Activated B cell treated with CpG ODN at 0.5 μM for 24 hours (primary cell): ENCODE measurements at regions not wholly inside any gene's neighbourhood (a gene's known extent, or its start where the extent isn't known, plus 50 kb on each side); places are given as distances from the start of the nearest gene placed in this dataset.

ENCODE experiments used
- ATAC-seq: fragments of 200-7000 bp; cut with Tn5 transposase; one replicate; pipeline ENCODE4 v1.10.0; 2021; ENCODE audit warnings: low read depth, mild to moderate bottlenecking, moderate library complexity
- CTCF ChIA-PET: fragments of 350-600 bp; sonication (Branson Sonifier 250); formaldehyde crosslinking; loops from one replicate; lab custom pipeline; 2021; ENCODE audit warnings: antibody characterized with exemption; lab: Charles Lee
- POLR2A ChIA-PET: fragments of 350-600 bp; sonication (Branson Sonifier 250); formaldehyde crosslinking; loops from one replicate; lab custom pipeline; 2021; ENCODE audit warnings: antibody characterized with exemption; lab: Charles Lee
- DNase-seq: peaks from one replicate; pipeline ENCODE4 v3.0.0; 2022
- H3K27ac Mint-ChIP-seq: one replicate; pipeline ENCODE4 v1.8.0; 2020; ENCODE audit warnings: mixed read lengths
- H3K27me3 Mint-ChIP-seq: one replicate; pipeline ENCODE4 v1.8.0; 2021; ENCODE audit warnings: mixed read lengths
- H3K36me3 Mint-ChIP-seq: one replicate; pipeline ENCODE4 v1.8.0; 2021; ENCODE audit warnings: low read depth, mixed read lengths
- H3K4me1 Mint-ChIP-seq: one replicate; pipeline ENCODE4 v1.8.0; 2021; ENCODE audit warnings: mixed read lengths
- H3K4me3 Mint-ChIP-seq: one replicate; pipeline ENCODE4 v1.8.0; 2020; ENCODE audit warnings: mild to moderate bottlenecking, mixed read lengths
- H3K9me3 Mint-ChIP-seq: one replicate; pipeline ENCODE4 v1.8.0; 2020; ENCODE audit warnings: mixed read lengths
- CTCF ChIP-seq: fragments of 200-600 bp; IDR thresholded peaks from one replicate; pipeline ENCODE4 v1.8.0; 2022; ENCODE audit warnings: antibody characterized with exemption, mild to moderate bottlenecking
- intact Hi-C: fragments of 100-400 bp; cut with micrococcal nuclease; formaldehyde crosslinking; loops from one replicate; pipeline ENCODE4 v1.15.1; 2024

DNA sequence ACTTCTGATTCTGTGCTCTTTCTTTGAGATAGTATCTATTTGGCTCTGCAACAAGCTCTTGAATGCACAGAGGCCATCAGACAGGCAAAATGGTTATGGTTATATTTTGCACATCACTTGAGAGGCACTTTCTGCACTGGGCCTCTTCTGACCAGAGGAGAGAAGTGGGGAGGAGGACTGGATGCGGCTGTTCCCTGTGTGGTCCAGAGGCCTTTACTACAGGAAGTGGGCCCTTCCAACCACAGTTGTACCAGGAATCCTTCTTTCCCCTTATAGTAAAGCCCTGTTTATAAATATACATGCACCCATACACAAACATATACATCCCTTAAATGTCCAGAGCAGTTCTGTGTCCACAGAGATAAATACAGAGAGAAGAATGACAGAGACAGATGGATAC is 182.7 kb upstream of the HHIP start:
- DNase-seq, result no peak
- no peak for TF ChIP-seq CTCF
- no peak for ATAC-seq
- Mint-ChIP-seq H3K36me3 (no peaks in the 10 kb centered on the region), H3K27me3 (no peaks in the 10 kb centered on the region), H3K9me3 (no peaks in the 10 kb centered on the region), H3K4me3 (no peak overlapping the region), H3K4me1 (no peaks in the 10 kb centered on the region), H3K27ac (no peak overlapping the region)
- POLR2A ChIA-PET, result no interaction called here
- CTCF ChIA-PET, result no interaction called here
- intact Hi-C loops, result no loop called here

DNA sequence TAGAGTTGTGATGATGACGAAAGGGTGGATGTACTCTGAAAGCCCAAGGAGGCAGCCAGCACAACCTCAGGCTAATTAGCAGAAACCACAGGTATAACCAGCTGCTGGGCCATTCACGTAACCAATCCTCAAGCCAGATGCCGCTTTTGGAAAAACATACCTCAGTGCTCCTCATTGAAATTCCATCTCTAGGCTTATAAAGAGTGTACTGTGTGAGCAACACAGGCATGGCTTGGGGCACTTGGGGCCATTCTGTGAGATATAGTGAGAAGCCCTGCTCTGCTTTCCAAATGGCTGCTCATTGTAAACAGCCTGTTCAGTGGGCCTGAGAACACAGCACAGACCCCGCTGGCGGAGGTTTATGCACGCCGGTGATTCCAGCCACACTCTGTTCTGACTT is 182.1 kb upstream of the HHIP start:
- ATAC-seq (no peak), DNase-seq (no peak)
- no peak for TF ChIP-seq CTCF
- H3K27me3 Mint-ChIP-seq, result no peaks in the 10 kb centered on the region
- no peaks in the 10 kb centered on the region for H3K9me3 Mint-ChIP-seq
- no peak overlapping the region for H3K27ac Mint-ChIP-seq
- ChIA-PET CTCF (no interaction called here), POLR2A (no interaction called here)
- no peaks in the 10 kb centered on the region for H3K4me1 Mint-ChIP-seq
- no peak overlapping the region for H3K4me3 Mint-ChIP-seq
- no peaks in the 10 kb centered on the region for H3K36me3 Mint-ChIP-seq
- intact Hi-C loops, result no loop called here

GRCh38 chr4:144465546-144465945 is 180.4 kb upstream of the HHIP start:
- CTCF ChIA-PET, result no interaction called here
- H3K9me3 Mint-ChIP-seq, result no peaks in the 10 kb centered on the region
- DNase-seq, result no peak
- H3K4me1 Mint-ChIP-seq, result no peaks in the 10 kb centered on the region
- peaks cover 2% of the 10 kb centered on the region for H3K27me3 Mint-ChIP-seq
- ATAC-seq, result no peak
- POLR2A ChIA-PET, result no interaction called here
- no peak for TF ChIP-seq CTCF
- H3K36me3 Mint-ChIP-seq, result no peaks in the 10 kb centered on the region
- intact Hi-C loops, result no loop called here
- no peak overlapping the region for H3K4me3 Mint-ChIP-seq
- H3K27ac Mint-ChIP-seq, result no peak overlapping the region

DNA sequence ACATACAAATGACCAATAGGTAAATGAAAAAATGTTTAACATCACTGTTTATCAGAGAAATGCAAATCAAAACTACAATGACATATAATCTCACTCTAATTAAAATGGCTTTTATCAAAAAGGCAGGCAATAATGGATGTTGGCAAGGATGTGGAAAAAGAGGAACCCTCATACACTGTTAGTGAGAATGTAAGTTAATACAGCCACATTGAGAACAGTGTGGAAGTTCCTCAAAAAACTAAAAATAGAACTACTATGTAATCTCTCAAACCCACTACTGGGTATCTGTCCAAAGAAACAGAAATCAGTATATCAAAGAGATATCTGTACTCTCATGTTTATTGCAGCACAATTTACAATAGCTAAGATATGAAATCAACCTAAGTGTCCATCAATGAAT is 165.9 kb upstream of the HHIP start:
- Mint-ChIP-seq H3K27me3 (peaks cover 1% of the 10 kb centered on the region), H3K36me3 (no peaks in the 10 kb centered on the region), H3K4me1 (no peaks in the 10 kb centered on the region), H3K4me3 (no peak overlapping the region), H3K27ac (no peak overlapping the region), H3K9me3 (peaks cover 9% of the 10 kb centered on the region)
- TF ChIP-seq CTCF, result no peak
- ATAC-seq (no peak), DNase-seq (no peak)
- CTCF ChIA-PET, result no interaction called here
- POLR2A ChIA-PET, result no interaction called here
- intact Hi-C loops, result no loop called here

- Mint-ChIP-seq H3K36me3 (no peaks in the 10 kb centered on the region), H3K27ac (no peak overlapping the region), H3K27me3 (no peaks in the 10 kb centered on the region), H3K9me3 (peaks cover 6% of the 10 kb centered on the region), H3K4me1 (no peaks in the 10 kb centered on the region), H3K4me3 (no peak overlapping the region)
- intact Hi-C loops, result no loop called here
- ChIA-PET POLR2A (no interaction called here), CTCF (no interaction called here)
- no peak for DNase-seq
- no peak for ATAC-seq
- no peak for TF ChIP-seq CTCF
Measured at GRCh38 chr4:144489831-144490230, 156.1 kb upstream of the HHIP start.
